Activated naive CD4-positive, alpha-beta T cell treated with anti-CD3 and anti-CD28 coated beads, Interleukin-2, amount 10 ng/mL, durations not matched to agents 7 days and 5 days (primary cell): ENCODE measurements at regions not wholly inside any gene's neighbourhood (a gene's known extent, or its start where the extent isn't known, plus 50 kb on each side); places are given as distances from the start of the nearest gene placed in this dataset.

ENCODE experiments used
- CTCF ChIA-PET: fragments of 350-600 bp; sonication (Branson Sonifier 250); formaldehyde crosslinking; loops from one replicate; lab custom pipeline; 2021; ENCODE audit warnings: antibody characterized with exemption; lab: Charles Lee
- DNase-seq: peaks from one replicate; pipeline ENCODE4 v3.0.0-alpha.2; 2020
- H3K27ac Mint-ChIP-seq: one replicate; pipeline ENCODE4 v1.8.0; 2021; ENCODE audit warnings: mild to moderate bottlenecking, moderate library complexity, mixed read lengths
- H3K27me3 Mint-ChIP-seq: one replicate; pipeline ENCODE4 v1.8.0; 2021; ENCODE audit warnings: mild to moderate bottlenecking, mixed read lengths
- H3K36me3 Mint-ChIP-seq: one replicate; pipeline ENCODE4 v1.8.0; 2021; ENCODE audit warnings: mixed read lengths
- H3K4me1 Mint-ChIP-seq: one replicate; pipeline ENCODE4 v1.8.0; 2021; ENCODE audit warnings: mixed read lengths
- H3K4me3 Mint-ChIP-seq: one replicate; pipeline ENCODE4 v1.8.0; 2021; ENCODE audit warnings: mild to moderate bottlenecking, moderate library complexity, mixed read lengths
- H3K9me3 Mint-ChIP-seq: one replicate; pipeline ENCODE4 v1.8.0; 2021; ENCODE audit warnings: mixed read lengths

- no peaks in the 10 kb centered on the region for H3K36me3 Mint-ChIP-seq
- DNase-seq = no peak
- H3K9me3 Mint-ChIP-seq = peaks cover 2% of the 10 kb centered on the region
- no peaks in the 10 kb centered on the region for H3K4me1 Mint-ChIP-seq
- CTCF ChIA-PET = no interaction called here
- H3K27ac Mint-ChIP-seq = no peak overlapping the region
- no peak overlapping the region for H3K4me3 Mint-ChIP-seq
- H3K27me3 Mint-ChIP-seq = no peaks in the 10 kb centered on the region
These were observed 368.8 kb upstream of the ADGRL4 start for GRCh38 chr1:79375352-79375751.

GRCh38 chr1:79374397-79374796 is 367.9 kb upstream of the ADGRL4 start:
- no peaks in the 10 kb centered on the region for H3K36me3 Mint-ChIP-seq
- no peaks in the 10 kb centered on the region for H3K27me3 Mint-ChIP-seq
- DNase-seq = no peak
- H3K27ac Mint-ChIP-seq = no peak overlapping the region
- H3K4me1 Mint-ChIP-seq = no peaks in the 10 kb centered on the region
- CTCF ChIA-PET = no interaction called here
- peaks cover 2% of the 10 kb centered on the region for H3K9me3 Mint-ChIP-seq
- H3K4me3 Mint-ChIP-seq = no peak overlapping the region

- Mint-ChIP-seq H3K36me3 (no peaks in the 10 kb centered on the region), H3K4me1 (no peaks in the 10 kb centered on the region), H3K9me3 (peaks cover 2% of the 10 kb centered on the region), H3K27me3 (no peaks in the 10 kb centered on the region), H3K4me3 (no peak overlapping the region), H3K27ac (no peak overlapping the region)
- CTCF ChIA-PET = no interaction called here
- no peak for DNase-seq
These were observed 367.1 kb upstream of the ADGRL4 start for GRCh38 chr1:79373481-79374125.

GRCh38 chr1:79371802-79372201 is 365.3 kb upstream of the ADGRL4 start:
- no peak overlapping the region for H3K4me3 Mint-ChIP-seq
- no peaks in the 10 kb centered on the region for H3K36me3 Mint-ChIP-seq
- H3K27ac Mint-ChIP-seq = no peak overlapping the region
- no peak for DNase-seq
- CTCF ChIA-PET = no interaction called here
- peaks cover 2% of the 10 kb centered on the region for H3K9me3 Mint-ChIP-seq
- no peaks in the 10 kb centered on the region for H3K4me1 Mint-ChIP-seq
- no peaks in the 10 kb centered on the region for H3K27me3 Mint-ChIP-seq

- no peak for DNase-seq
- Mint-ChIP-seq H3K27me3 (no peaks in the 10 kb centered on the region), H3K36me3 (no peaks in the 10 kb centered on the region), H3K4me3 (no peak overlapping the region), H3K9me3 (no peaks in the 10 kb centered on the region), H3K27ac (no peak overlapping the region), H3K4me1 (no peaks in the 10 kb centered on the region)
- CTCF ChIA-PET = no interaction called here
These were observed 362.6 kb upstream of the ADGRL4 start for GRCh38 chr1:79369091-79369490.

- Mint-ChIP-seq H3K27ac (no peak overlapping the region), H3K36me3 (no peaks in the 10 kb centered on the region), H3K4me3 (no peak overlapping the region), H3K27me3 (no peaks in the 10 kb centered on the region), H3K9me3 (no peaks in the 10 kb centered on the region), H3K4me1 (no peaks in the 10 kb centered on the region)
- CTCF ChIA-PET = no interaction called here
- DNase-seq = no peak
These were observed 358.4 kb upstream of the ADGRL4 start for GRCh38 chr1:79364896-79365295.

GRCh38 chr1:79363430-79363829 is 356.9 kb upstream of the ADGRL4 start:
- H3K36me3 Mint-ChIP-seq = no peaks in the 10 kb centered on the region
- no peaks in the 10 kb centered on the region for H3K4me1 Mint-ChIP-seq
- H3K9me3 Mint-ChIP-seq = no peaks in the 10 kb centered on the region
- H3K4me3 Mint-ChIP-seq = no peak overlapping the region
- CTCF ChIA-PET = no interaction called here
- H3K27ac Mint-ChIP-seq = no peak overlapping the region
- no peak for DNase-seq
- H3K27me3 Mint-ChIP-seq = no peaks in the 10 kb centered on the region

- Mint-ChIP-seq H3K9me3 (no peaks in the 10 kb centered on the region), H3K27me3 (no peaks in the 10 kb centered on the region), H3K27ac (no peak overlapping the region), H3K4me3 (no peak overlapping the region), H3K4me1 (no peaks in the 10 kb centered on the region), H3K36me3 (no peaks in the 10 kb centered on the region)
- no peak for DNase-seq
- CTCF ChIA-PET = no interaction called here
These were observed 355.9 kb upstream of the ADGRL4 start for GRCh38 chr1:79362470-79362869.

- CTCF ChIA-PET = interaction anchor here (5.8 kb wide), 1 partner anchor 516 kb away, joined by 36 read pairs; no protein-coding TSS in a partner anchor
- Mint-ChIP-seq H3K9me3 (no peaks in the 10 kb centered on the region), H3K4me3 (no peak overlapping the region), H3K27ac (no peak overlapping the region), H3K36me3 (no peaks in the 10 kb centered on the region), H3K4me1 (no peaks in the 10 kb centered on the region), H3K27me3 (no peaks in the 10 kb centered on the region)
- no peak for DNase-seq
These were observed 348.6 kb upstream of the ADGRL4 start for GRCh38 chr1:79355090-79355489.

- CTCF ChIA-PET = interaction anchor here (0.6 to 5.8 kb wide), 3 partner anchors 514 to 1206 kb away, joined by 3 to 36 read pairs (median 3); no protein-coding TSS in a partner anchor
- H3K4me3 Mint-ChIP-seq = no peak overlapping the region
- H3K27ac Mint-ChIP-seq = no peak overlapping the region
- no peaks in the 10 kb centered on the region for H3K4me1 Mint-ChIP-seq
- no peaks in the 10 kb centered on the region for H3K27me3 Mint-ChIP-seq
- no peak for DNase-seq
- H3K9me3 Mint-ChIP-seq = no peaks in the 10 kb centered on the region
- no peaks in the 10 kb centered on the region for H3K36me3 Mint-ChIP-seq
These were observed 346.7 kb upstream of the ADGRL4 start for GRCh38 chr1:79353224-79353623.

GRCh38 chr1:79326875-79327274 is 320.3 kb upstream of the ADGRL4 start:
- Mint-ChIP-seq H3K4me3 (no peak overlapping the region), H3K36me3 (no peaks in the 10 kb centered on the region), H3K4me1 (no peaks in the 10 kb centered on the region), H3K27ac (no peak overlapping the region), H3K9me3 (no peaks in the 10 kb centered on the region), H3K27me3 (no peaks in the 10 kb centered on the region)
- CTCF ChIA-PET = no interaction called here
- DNase-seq = no peak

- no peaks in the 10 kb centered on the region for H3K36me3 Mint-ChIP-seq
- no peaks in the 10 kb centered on the region for H3K4me1 Mint-ChIP-seq
- CTCF ChIA-PET = no interaction called here
- H3K27me3 Mint-ChIP-seq = no peaks in the 10 kb centered on the region
- H3K4me3 Mint-ChIP-seq = no peak overlapping the region
- no peak for DNase-seq
- H3K9me3 Mint-ChIP-seq = no peaks in the 10 kb centered on the region
- H3K27ac Mint-ChIP-seq = no peak overlapping the region
These were observed 319.2 kb upstream of the ADGRL4 start for GRCh38 chr1:79325705-79326104.

- CTCF ChIA-PET = no interaction called here
- no peak for DNase-seq
- no peak overlapping the region for H3K4me3 Mint-ChIP-seq
- H3K4me1 Mint-ChIP-seq = no peaks in the 10 kb centered on the region
- no peaks in the 10 kb centered on the region for H3K36me3 Mint-ChIP-seq
- no peaks in the 10 kb centered on the region for H3K9me3 Mint-ChIP-seq
- no peaks in the 10 kb centered on the region for H3K27me3 Mint-ChIP-seq
- H3K27ac Mint-ChIP-seq = no peak overlapping the region
These were observed 318.6 kb upstream of the ADGRL4 start for GRCh38 chr1:79325126-79325525.

GRCh38 chr1:79323239-79324025 is 316.9 kb upstream of the ADGRL4 start:
- no peaks in the 10 kb centered on the region for H3K36me3 Mint-ChIP-seq
- H3K4me1 Mint-ChIP-seq = no peaks in the 10 kb centered on the region
- no peak overlapping the region for H3K4me3 Mint-ChIP-seq
- H3K27me3 Mint-ChIP-seq = no peaks in the 10 kb centered on the region
- no peak for DNase-seq
- H3K27ac Mint-ChIP-seq = no peak overlapping the region
- CTCF ChIA-PET = interaction anchor here (0.7 kb wide), 1 partner anchor 856 kb away, joined by 3 read pairs; no protein-coding TSS in a partner anchor
- H3K9me3 Mint-ChIP-seq = no peaks in the 10 kb centered on the region

- no peak for DNase-seq
- CTCF ChIA-PET = interaction anchor here (0.7 kb wide), 1 partner anchor 855 kb away, joined by 3 read pairs; no protein-coding TSS in a partner anchor
These were observed 316.0 kb upstream of the ADGRL4 start for GRCh38 chr1:79322511-79323027.

More at GRCh38 chr1:79322511-79323027, 316.0 kb upstream of the ADGRL4 start:
- no peaks in the 10 kb centered on the region for H3K27me3 Mint-ChIP-seq
- no peak overlapping the region for H3K4me3 Mint-ChIP-seq
- H3K27ac Mint-ChIP-seq = no peak overlapping the region
- no peaks in the 10 kb centered on the region for H3K4me1 Mint-ChIP-seq
- H3K36me3 Mint-ChIP-seq = no peaks in the 10 kb centered on the region
- H3K9me3 Mint-ChIP-seq = no peaks in the 10 kb centered on the region
